NCI-H1092 (cell line): ENCODE measurements at regions not wholly inside any gene's neighbourhood (a gene's known extent, or its start where the extent isn't known, plus 50 kb on each side); places are given as distances from the start of the nearest gene placed in this dataset.

ENCODE experiments used
- DNase-seq: peaks from one replicate; lab custom pipeline; 2025; lab: John Stamatoyannopoulos, UW

GRCh38 chr11:33410086-33410765 is 153.0 kb downstream of the HIPK3 start:
- no peak for DNase-seq
